Mammary epithelial cell (primary cell): ENCODE measurements at regions not wholly inside any gene's neighbourhood (a gene's known extent, or its start where the extent isn't known, plus 50 kb on each side); places are given as distances from the start of the nearest gene placed in this dataset.

ENCODE experiments used
- CTCF ChIP-seq, 2 donors: IDR thresholded peaks in 1 of 2; conservative IDR thresholded peaks in 1 of 2; 2 replicates each; pipeline ENCODE4 v1.5.1; 2011 to 2012; ENCODE audit warnings: inconsistent platforms in 2 of 2, low read length in 2 of 2, mild to moderate bottlenecking in 2 of 2, control low read depth in 1 of 2, low read depth in 1 of 2; ENCODE audit not compliant: insufficient read depth in 1 of 2; ENCODE audit errors: extremely low read depth in 1 of 2
- EZH2 ChIP-seq: IDR thresholded peaks from 2 replicates; pipeline ENCODE4 v1.6.1; 2012; ENCODE audit warnings: low read length, inconsistent platforms, borderline replicate concordance

GRCh38 chr15:70503073-70503745 lies 260.1 kb downstream of the UACA start:
- TF ChIP-seq CTCF (conservative IDR thresholded peaks at IDR 0.05 in 1 of 2, IDR thresholded peaks at IDR 0.05 in 1 of 2; ENCODE audit: extremely low read depth in 1 of 2, insufficient read depth in 1 of 2, low read depth in 1 of 2, low read length in 2 of 2) = no peak
- TF ChIP-seq EZH2 = no peak
